ENCODE measurements at regions not wholly inside any gene's neighbourhood (a gene's known extent, or its start where the extent isn't known, plus 50 kb on each side); places are given as distances from the start of the nearest gene placed in this dataset.

DNA sequence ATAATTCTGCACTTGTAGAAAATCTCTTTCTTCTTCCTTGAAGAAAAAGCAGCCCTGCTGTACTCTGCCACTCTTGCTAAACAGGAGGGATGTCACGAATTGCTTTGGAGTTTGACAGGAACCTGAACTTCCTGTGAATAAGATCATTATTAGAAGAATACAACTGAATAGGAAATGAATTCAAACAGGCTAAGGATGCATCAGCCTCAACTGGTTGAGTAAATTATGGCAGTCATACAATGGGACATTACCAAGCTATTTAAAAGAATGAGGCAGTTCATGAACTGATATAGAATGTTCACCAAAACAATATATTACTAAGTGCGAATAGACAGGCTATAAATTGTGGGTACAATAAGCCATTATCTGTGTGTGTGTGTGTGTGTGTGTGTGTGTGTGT, 97.1 kb upstream of the DOCK1 start:
- Mint-ChIP-seq H3K9me3 (peaks cover 10% of the 10 kb centered on the region), H3K36me3 (ENCODE audit: low read depth) (no peaks in the 10 kb centered on the region), H3K27me3 (no peaks in the 10 kb centered on the region), H3K27ac (no peak overlapping the region), H3K4me1 (ENCODE audit: low read depth) (no peaks in the 10 kb centered on the region), H3K4me3 (no peak overlapping the region)
- no peak for DNase-seq

GRCh38 chr10:126813432-126813831, 91.8 kb upstream of the DOCK1 start:
- Mint-ChIP-seq H3K4me1 (ENCODE audit: low read depth) (no peaks in the 10 kb centered on the region), H3K4me3 (no peak overlapping the region), H3K27ac (no peak overlapping the region), H3K27me3 (no peaks in the 10 kb centered on the region), H3K36me3 (ENCODE audit: low read depth) (no peaks in the 10 kb centered on the region), H3K9me3 (peaks cover 10% of the 10 kb centered on the region)
- no peak for DNase-seq

GRCh38 chr10:126833542-126833941, 71.7 kb upstream of the DOCK1 start:
- Mint-ChIP-seq H3K27ac (no peak overlapping the region), H3K27me3 (no peaks in the 10 kb centered on the region), H3K4me3 (no peak overlapping the region), H3K4me1 (ENCODE audit: low read depth) (no peaks in the 10 kb centered on the region), H3K9me3 (peaks cover 5% of the 10 kb centered on the region), H3K36me3 (ENCODE audit: low read depth) (no peaks in the 10 kb centered on the region)
- DNase-seq = no peak

DNA sequence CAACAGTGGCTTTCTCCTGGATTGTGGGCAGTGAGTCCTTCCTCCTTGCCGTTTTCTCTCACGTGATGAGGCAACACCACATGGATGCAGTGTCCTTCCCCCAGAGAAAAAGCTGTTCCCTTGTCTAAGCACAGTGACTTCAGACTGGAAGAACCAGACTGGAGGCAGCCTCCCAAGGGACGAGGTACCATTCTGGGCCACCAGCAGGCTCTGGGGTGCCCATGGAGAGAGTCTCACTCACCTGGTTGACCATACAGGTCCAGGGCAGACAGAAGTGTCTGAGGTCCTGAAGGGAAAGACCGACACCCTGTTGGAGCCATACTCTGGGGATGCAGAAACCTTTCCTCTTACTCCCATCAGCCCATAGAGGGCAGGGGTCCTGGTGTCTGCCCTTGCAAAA, 69.2 kb upstream of the DOCK1 start:
- H3K27ac Mint-ChIP-seq = no peak overlapping the region
- H3K36me3 Mint-ChIP-seq (ENCODE audit: low read depth) = no peaks in the 10 kb centered on the region
- no peaks in the 10 kb centered on the region for H3K4me1 Mint-ChIP-seq (ENCODE audit: low read depth)
- no peak overlapping the region for H3K4me3 Mint-ChIP-seq
- H3K27me3 Mint-ChIP-seq = no peaks in the 10 kb centered on the region
- DNase-seq = no peak
- peaks cover 5% of the 10 kb centered on the region for H3K9me3 Mint-ChIP-seq

- peaks cover 3% of the 10 kb centered on the region for H3K9me3 Mint-ChIP-seq
- H3K36me3 Mint-ChIP-seq (ENCODE audit: low read depth) = no peaks in the 10 kb centered on the region
- no peaks in the 10 kb centered on the region for H3K4me1 Mint-ChIP-seq (ENCODE audit: low read depth)
- no peak overlapping the region for H3K4me3 Mint-ChIP-seq
- no peaks in the 10 kb centered on the region for H3K27me3 Mint-ChIP-seq
- DNase-seq = no peak
- H3K27ac Mint-ChIP-seq = no peak overlapping the region
Measured at GRCh38 chr10:126838316-126838715, 66.9 kb upstream of the DOCK1 start.

- no peak overlapping the region for H3K4me3 Mint-ChIP-seq
- no peak for DNase-seq
- H3K27me3 Mint-ChIP-seq = no peaks in the 10 kb centered on the region
- no peaks in the 10 kb centered on the region for H3K4me1 Mint-ChIP-seq (ENCODE audit: low read depth)
- peaks cover 3% of the 10 kb centered on the region for H3K9me3 Mint-ChIP-seq
- H3K27ac Mint-ChIP-seq = no peak overlapping the region
- H3K36me3 Mint-ChIP-seq (ENCODE audit: low read depth) = no peaks in the 10 kb centered on the region
Measured at GRCh38 chr10:126839094-126839761, 66.0 kb upstream of the DOCK1 start.

- Mint-ChIP-seq H3K4me1 (ENCODE audit: low read depth) (no peaks in the 10 kb centered on the region), H3K4me3 (no peak overlapping the region), H3K9me3 (peaks cover 3% of the 10 kb centered on the region), H3K36me3 (ENCODE audit: low read depth) (no peaks in the 10 kb centered on the region), H3K27ac (no peak overlapping the region), H3K27me3 (no peaks in the 10 kb centered on the region)
- no peak for DNase-seq
Measured at GRCh38 chr10:126840576-126841135, 64.6 kb upstream of the DOCK1 start.

DNA sequence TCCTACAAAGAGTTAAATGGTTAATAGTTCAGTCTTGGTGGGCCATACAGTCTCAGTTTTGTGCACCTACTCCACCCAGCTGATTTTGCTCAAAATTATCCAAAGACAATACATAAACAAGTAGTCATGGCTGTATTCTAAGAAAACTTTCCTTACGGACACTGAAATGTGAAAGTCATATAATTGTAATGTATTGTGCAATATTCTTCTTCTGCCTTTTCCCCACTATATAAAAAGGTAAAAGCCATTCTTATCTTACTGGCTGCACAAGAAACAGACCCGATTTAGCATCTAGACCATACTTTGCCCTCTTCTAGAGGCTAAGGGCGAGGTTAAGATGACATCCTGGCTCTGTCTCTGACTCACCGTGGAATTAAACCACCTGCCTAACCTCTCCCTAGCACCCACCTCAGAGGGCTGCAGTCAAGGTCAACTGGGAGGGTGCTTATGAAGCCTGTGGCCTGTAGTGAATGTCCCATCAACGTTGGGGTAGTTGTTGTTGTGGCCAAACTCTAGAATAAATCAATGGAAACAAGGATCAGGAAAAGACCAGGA, 63.8 kb upstream of the DOCK1 start:
- no peak overlapping the region for H3K27ac Mint-ChIP-seq
- H3K4me3 Mint-ChIP-seq = no peak overlapping the region
- peaks cover 3% of the 10 kb centered on the region for H3K9me3 Mint-ChIP-seq
- H3K36me3 Mint-ChIP-seq (ENCODE audit: low read depth) = no peaks in the 10 kb centered on the region
- H3K4me1 Mint-ChIP-seq (ENCODE audit: low read depth) = no peaks in the 10 kb centered on the region
- DNase-seq = no peak
- no peaks in the 10 kb centered on the region for H3K27me3 Mint-ChIP-seq

DNA sequence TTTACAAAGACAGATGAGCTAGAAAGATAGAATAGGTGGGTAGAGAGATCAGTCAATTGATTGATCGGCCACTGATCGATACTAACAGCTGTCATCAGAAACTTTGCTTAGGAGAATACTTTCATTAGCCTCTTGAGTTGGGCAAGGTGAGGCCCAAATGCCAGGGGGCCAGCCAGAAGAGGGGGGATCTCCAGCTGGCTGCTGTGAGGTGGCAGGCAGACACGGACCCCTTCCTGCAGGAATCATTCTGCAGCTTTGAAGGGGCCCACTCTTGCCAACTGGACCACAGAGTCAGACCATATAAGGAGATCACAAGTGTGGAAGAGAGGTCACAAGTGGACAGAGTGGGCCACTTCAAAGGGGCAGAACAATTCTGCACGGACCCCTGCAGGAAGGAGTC, 62.9 kb upstream of the DOCK1 start:
- Mint-ChIP-seq H3K36me3 (ENCODE audit: low read depth) (no peaks in the 10 kb centered on the region), H3K27ac (no peak overlapping the region), H3K4me1 (ENCODE audit: low read depth) (no peaks in the 10 kb centered on the region), H3K4me3 (no peak overlapping the region), H3K9me3 (peaks cover 3% of the 10 kb centered on the region), H3K27me3 (no peaks in the 10 kb centered on the region)
- no peak for DNase-seq

GRCh38 chr10:126842836-126843235, 62.4 kb upstream of the DOCK1 start:
- Mint-ChIP-seq H3K4me3 (no peak overlapping the region), H3K4me1 (ENCODE audit: low read depth) (no peaks in the 10 kb centered on the region), H3K36me3 (ENCODE audit: low read depth) (no peaks in the 10 kb centered on the region), H3K27ac (no peak overlapping the region), H3K27me3 (no peaks in the 10 kb centered on the region), H3K9me3 (peaks cover 3% of the 10 kb centered on the region)
- no peak for DNase-seq

DNA sequence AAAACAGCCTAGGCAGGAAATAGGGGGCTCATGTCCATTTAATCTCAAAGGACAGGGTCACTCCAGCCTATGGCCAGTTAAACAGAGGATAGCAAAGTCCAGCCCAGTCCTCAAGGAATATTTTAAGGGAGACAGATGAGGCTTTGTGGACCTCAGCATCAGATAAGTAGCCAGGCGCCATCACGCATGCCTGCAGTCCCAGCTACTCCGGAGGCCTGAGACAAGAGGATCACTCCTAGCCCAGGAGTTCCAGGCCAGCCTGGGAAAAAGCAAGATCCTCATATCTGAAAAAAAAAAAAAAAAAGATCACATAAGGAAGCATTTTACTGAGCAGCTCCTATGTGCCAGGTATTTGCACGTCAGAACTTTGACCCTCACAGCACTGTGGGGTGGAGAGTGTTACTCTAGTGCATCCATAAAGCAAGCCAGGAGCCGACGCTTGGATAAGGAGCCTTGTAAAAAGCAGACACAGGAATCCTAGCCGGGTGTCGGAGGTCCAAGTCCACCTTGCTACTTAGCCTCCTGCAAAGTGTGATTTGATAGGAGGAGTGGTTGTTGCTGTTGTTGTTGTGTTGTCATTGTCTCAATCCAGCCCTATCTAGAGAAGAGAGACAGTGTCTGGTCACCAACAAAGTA, 61.8 kb upstream of the DOCK1 start:
- no peak for DNase-seq
- H3K36me3 Mint-ChIP-seq (ENCODE audit: low read depth) = no peaks in the 10 kb centered on the region
- H3K4me1 Mint-ChIP-seq (ENCODE audit: low read depth) = no peaks in the 10 kb centered on the region
- H3K4me3 Mint-ChIP-seq = no peak overlapping the region
- H3K27me3 Mint-ChIP-seq = no peaks in the 10 kb centered on the region
- no peak overlapping the region for H3K27ac Mint-ChIP-seq
- peaks cover under 1% of the 10 kb centered on the region for H3K9me3 Mint-ChIP-seq

GRCh38 chr10:126844406-126844805, 60.8 kb upstream of the DOCK1 start:
- DNase-seq = no peak
- H3K36me3 Mint-ChIP-seq (ENCODE audit: low read depth) = no peaks in the 10 kb centered on the region
- H3K27me3 Mint-ChIP-seq = no peaks in the 10 kb centered on the region
- H3K27ac Mint-ChIP-seq = no peak overlapping the region
- no peak overlapping the region for H3K4me3 Mint-ChIP-seq
- H3K9me3 Mint-ChIP-seq = no peaks in the 10 kb centered on the region
- H3K4me1 Mint-ChIP-seq (ENCODE audit: low read depth) = no peaks in the 10 kb centered on the region

GRCh38 chr10:126846469-126846868, 58.8 kb upstream of the DOCK1 start:
- Mint-ChIP-seq H3K27ac (no peak overlapping the region), H3K27me3 (no peaks in the 10 kb centered on the region), H3K9me3 (no peaks in the 10 kb centered on the region), H3K36me3 (ENCODE audit: low read depth) (no peaks in the 10 kb centered on the region), H3K4me3 (no peak overlapping the region), H3K4me1 (ENCODE audit: low read depth) (no peaks in the 10 kb centered on the region)
- no peak for DNase-seq

GRCh38 chr10:126846959-126847358, 58.3 kb upstream of the DOCK1 start:
- DNase-seq = no peak
- Mint-ChIP-seq H3K9me3 (no peaks in the 10 kb centered on the region), H3K36me3 (ENCODE audit: low read depth) (no peaks in the 10 kb centered on the region), H3K4me3 (no peak overlapping the region), H3K27me3 (no peaks in the 10 kb centered on the region), H3K4me1 (ENCODE audit: low read depth) (no peaks in the 10 kb centered on the region), H3K27ac (no peak overlapping the region)

DNA sequence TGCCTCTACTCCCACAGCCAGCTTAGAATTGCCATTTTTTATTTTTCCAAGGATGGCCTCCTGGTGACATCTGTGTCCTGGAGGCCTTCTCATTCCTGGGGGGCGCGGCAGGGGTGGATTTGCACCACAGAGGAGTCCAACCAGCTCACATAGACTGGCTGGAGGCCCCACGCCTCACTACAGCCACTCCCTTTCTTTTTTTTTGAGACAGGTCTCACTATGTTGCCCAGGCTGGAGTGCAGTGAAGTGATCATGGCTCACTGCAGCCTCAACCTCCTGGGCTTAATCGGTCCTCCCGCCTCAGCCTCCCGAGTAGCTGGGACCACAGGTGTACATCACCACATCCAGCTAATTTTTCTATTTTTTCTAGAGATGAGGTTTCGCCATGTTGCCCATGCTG, 57.6 kb upstream of the DOCK1 start:
- DNase-seq = no peak
- Mint-ChIP-seq H3K4me1 (ENCODE audit: low read depth) (no peaks in the 10 kb centered on the region), H3K4me3 (no peak overlapping the region), H3K9me3 (no peaks in the 10 kb centered on the region), H3K27ac (no peak overlapping the region), H3K27me3 (no peaks in the 10 kb centered on the region), H3K36me3 (ENCODE audit: low read depth) (no peaks in the 10 kb centered on the region)

All from activated T-cell treated with anti-CD3 and anti-CD28 coated beads, Interleukin-2, amount 50 U/mL, for 24 hours (primary cell).